GM20000 (cell line): ENCODE measurements at regions not wholly inside any gene's neighbourhood (a gene's known extent, or its start where the extent isn't known, plus 50 kb on each side); places are given as distances from the start of the nearest gene placed in this dataset.

Experiments used
- DNase-seq: peaks from one replicate; pipeline ENCODE4 v3.0.0; 2012; ENCODE audit warnings: low spot score
- CTCF ChIP-seq: IDR thresholded peaks from 2 replicates; pipeline ENCODE4 v1.5.1; 2012; ENCODE audit warnings: mild to moderate bottlenecking, control low read depth; ENCODE audit errors: extremely low read depth, missing control alignments

- no peak for TF ChIP-seq CTCF
- DNase-seq: no peak
Measured at GRCh38 chr4:170271723-170272122, 182.0 kb upstream of the AADAT start.

- no peak for DNase-seq
Measured at GRCh38 chr4:170270628-170271027, 180.9 kb upstream of the AADAT start.

GRCh38 chr4:170269950-170270349 lies 180.2 kb upstream of the AADAT start:
- TF ChIP-seq CTCF: no peak
- no peak for DNase-seq

More at GRCh38 chr4:170270628-170271027, 180.9 kb upstream of the AADAT start:
- no peak for TF ChIP-seq CTCF

- TF ChIP-seq CTCF: peak; percentile 73
- peak; percentile 65 for DNase-seq
Measured at GRCh38 chr4:170259631-170260153, 169.9 kb upstream of the AADAT start.

- no peak for TF ChIP-seq CTCF
- no peak for DNase-seq
Measured at GRCh38 chr4:170256807-170257206, 167.1 kb upstream of the AADAT start.

- DNase-seq: no peak
- no peak for TF ChIP-seq CTCF
Measured at GRCh38 chr4:170248576-170248975, 158.8 kb upstream of the AADAT start.

- DNase-seq: no peak
- no peak for TF ChIP-seq CTCF
Measured at GRCh38 chr4:170248029-170248428, 158.3 kb upstream of the AADAT start.
